SK-N-SH (cell line): ENCODE measurements at regions not wholly inside any gene's neighbourhood (a gene's known extent, or its start where the extent isn't known, plus 50 kb on each side); places are given as distances from the start of the nearest gene placed in this dataset.

Experiments
- MEF2A ChIP-seq: IDR thresholded peaks from 2 replicates; pipeline ENCODE4 v1.4.0; 2012; ENCODE audit warnings: low read depth, borderline replicate concordance
- POLR2AphosphoS5 ChIP-seq: IDR thresholded peaks from 2 replicates; pipeline ENCODE4 v1.6.1; 2012; ENCODE audit warnings: low read depth, low read length

- TF ChIP-seq POLR2AphosphoS5 (no peak), MEF2A (no peak)
These were observed 369.2 kb upstream of the PKDCC start for GRCh38 chr2:41678639-41679038.
